Loucy (cell line): ENCODE measurements at regions not wholly inside any gene's neighbourhood (a gene's known extent, or its start where the extent isn't known, plus 50 kb on each side); places are given as distances from the start of the nearest gene placed in this dataset.

Experiments
- EZH2phosphoT487 ChIP-seq: fragments of 200-600 bp; IDR thresholded peaks from 2 replicates; pipeline ENCODE4 v1.6.1; 2018; ENCODE audit warnings: antibody characterized with exemption, mild to moderate bottlenecking, moderate library complexity, borderline replicate concordance
- TF ChIP-seq, protein P1 (sequence below): fragments of 200-600 bp; sonication (generic); conservative IDR thresholded peaks from 2 replicates; pipeline ENCODE4 v1.5.1; 2014; ENCODE audit warnings: mild to moderate bottlenecking, antibody characterized with exemption, low read length

DNA sequence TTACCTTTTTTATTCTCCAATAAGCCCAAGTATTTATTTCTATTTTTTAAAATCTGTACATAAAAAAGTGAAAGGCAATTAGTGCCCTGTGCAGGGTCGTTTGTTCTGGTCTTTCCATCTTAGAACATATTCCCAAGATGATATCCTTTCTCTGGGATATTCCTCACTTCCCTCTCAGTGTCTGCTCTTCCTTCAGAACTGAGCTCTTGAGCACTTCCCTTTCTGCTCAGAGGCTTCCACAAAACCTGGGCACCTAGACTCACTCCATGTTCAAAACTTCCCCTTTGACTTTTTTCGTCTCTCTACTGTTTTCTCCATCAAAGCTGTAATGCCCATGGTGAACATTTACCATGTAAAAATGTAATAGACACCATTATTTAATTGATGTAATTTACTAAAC is 296.5 kb upstream of the TCF4 start:
- TF ChIP-seq, protein P1, sequence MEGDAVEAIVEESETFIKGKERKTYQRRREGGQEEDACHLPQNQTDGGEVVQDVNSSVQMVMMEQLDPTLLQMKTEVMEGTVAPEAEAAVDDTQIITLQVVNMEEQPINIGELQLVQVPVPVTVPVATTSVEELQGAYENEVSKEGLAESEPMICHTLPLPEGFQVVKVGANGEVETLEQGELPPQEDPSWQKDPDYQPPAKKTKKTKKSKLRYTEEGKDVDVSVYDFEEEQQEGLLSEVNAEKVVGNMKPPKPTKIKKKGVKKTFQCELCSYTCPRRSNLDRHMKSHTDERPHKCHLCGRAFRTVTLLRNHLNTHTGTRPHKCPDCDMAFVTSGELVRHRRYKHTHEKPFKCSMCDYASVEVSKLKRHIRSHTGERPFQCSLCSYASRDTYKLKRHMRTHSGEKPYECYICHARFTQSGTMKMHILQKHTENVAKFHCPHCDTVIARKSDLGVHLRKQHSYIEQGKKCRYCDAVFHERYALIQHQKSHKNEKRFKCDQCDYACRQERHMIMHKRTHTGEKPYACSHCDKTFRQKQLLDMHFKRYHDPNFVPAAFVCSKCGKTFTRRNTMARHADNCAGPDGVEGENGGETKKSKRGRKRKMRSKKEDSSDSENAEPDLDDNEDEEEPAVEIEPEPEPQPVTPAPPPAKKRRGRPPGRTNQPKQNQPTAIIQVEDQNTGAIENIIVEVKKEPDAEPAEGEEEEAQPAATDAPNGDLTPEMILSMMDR: no peak
- TF ChIP-seq EZH2phosphoT487: no peak
